ENCODE measurements at regions not wholly inside any gene's neighbourhood (a gene's known extent, or its start where the extent isn't known, plus 50 kb on each side); places are given as distances from the start of the nearest gene placed in this dataset.
"Not testable (repeated sequence)": the region's sequence is repeated elsewhere in the genome, so short reads cannot be mapped to it uniquely, and the experiment has no call there.

- no peak for FAIRE-seq
Measured at GRCh38 chr6:159522877-159523547, 170.0 kb downstream of the SOD2 start.

- FAIRE-seq, result no peak
Measured at GRCh38 chr6:159521962-159522361, 171.1 kb downstream of the SOD2 start.

GRCh38 chr6:159520002-159520401, 173.0 kb downstream of the SOD2 start:
- FAIRE-seq, result no peak

- not testable (repeated sequence) for FAIRE-seq
Measured at GRCh38 chr6:159515811-159516210, 177.2 kb downstream of the SOD2 start.

- FAIRE-seq, result no peak
Measured at GRCh38 chr6:159513914-159514313, 179.1 kb downstream of the SOD2 start.

- FAIRE-seq, result no peak
Measured at GRCh38 chr6:159513074-159513720, 179.8 kb downstream of the SOD2 start.

- FAIRE-seq, result no peak
Measured at GRCh38 chr6:159512571-159512970, 180.5 kb downstream of the SOD2 start.

- FAIRE-seq, result no peak
Measured at GRCh38 chr6:159512104-159512503, 180.9 kb downstream of the SOD2 start.

GRCh38 chr6:159510141-159510540, 182.9 kb downstream of the SOD2 start:
- no peak for FAIRE-seq

- FAIRE-seq, result no peak
Measured at GRCh38 chr6:159508931-159509330, 184.1 kb downstream of the SOD2 start.

GRCh38 chr6:159506048-159506447, 187.0 kb downstream of the SOD2 start:
- no peak for FAIRE-seq

- no peak for FAIRE-seq
Measured at GRCh38 chr6:159505140-159505922, 187.7 kb downstream of the SOD2 start.

GRCh38 chr6:159501558-159501957, 191.5 kb downstream of the SOD2 start:
- no peak for FAIRE-seq

- FAIRE-seq, result no peak
Measured at GRCh38 chr6:159499034-159499433, 194.0 kb downstream of the SOD2 start.

- no peak for FAIRE-seq
Measured at GRCh38 chr6:159494586-159494972, 198.5 kb downstream of the SOD2 start.

GRCh38 chr6:159493898-159494585, 199.0 kb downstream of the SOD2 start:
- FAIRE-seq, result no peak

- FAIRE-seq, result no peak
Measured at GRCh38 chr6:159493231-159493897, 199.7 kb downstream of the SOD2 start.

GRCh38 chr6:159490298-159490937, 202.6 kb downstream of the SOD2 start:
- no peak for FAIRE-seq

GRCh38 chr6:159487636-159488035, 205.4 kb downstream of the SOD2 start:
- FAIRE-seq, result no peak

GRCh38 chr6:159483259-159483658, 209.8 kb downstream of the SOD2 start:
- no peak for FAIRE-seq

GRCh38 chr6:159481897-159482296, 211.1 kb downstream of the SOD2 start:
- FAIRE-seq, result no peak

GRCh38 chr6:159480471-159480870, 212.6 kb downstream of the SOD2 start:
- no peak for FAIRE-seq
